ENCODE measurements at regions not wholly inside any gene's neighbourhood (a gene's known extent, or its start where the extent isn't known, plus 50 kb on each side); places are given as distances from the start of the nearest gene placed in this dataset.
A peak's percentile ranks its signal among the peaks of the same experiment; 100 is the strongest.

GRCh38 chr13:44280456-44280855 lies 93.2 kb upstream of the SERP2 start:
- POLR2A ChIA-PET: no interaction called here
- H3K9me3 Mint-ChIP-seq: peaks cover 0 to 16% (median 3%) of the 10 kb centered on the region in 3 donors

GRCh38 chr13:44281252-44282000 lies 92.2 kb upstream of the SERP2 start:
- peaks cover 0 to 12% (median 3%) of the 10 kb centered on the region in 3 donors for H3K9me3 Mint-ChIP-seq
- ChIA-PET CTCF (no interaction called here), POLR2A (no interaction called here)
- ATAC-seq (replicated peaks in 1 of 4): no peak
- 81% methylated on average over 6 of the region's 9 CpGs for WGBS (ENCODE audit: insufficient coverage)
- peaks cover 8 to 11% of the 10 kb centered on the region in 2 experiments for H3K4me1 ChIP-seq (ENCODE audit: control insufficient read depth in 1 of 2, extremely low read depth in 1 of 2, insufficient read depth in 2 of 2, low read length in 2 of 2)
- no peak overlapping the region for H3K4me3 Mint-ChIP-seq
- peaks cover 5% of the 10 kb centered on the region for H3K36me3 Mint-ChIP-seq
- no peak overlapping the region for H3K27ac ChIP-seq (ENCODE audit: low read length)
- H3K4me3 ChIP-seq (ENCODE audit: control insufficient read depth in 1 of 2, extremely low read depth in 1 of 2, low read length in 1 of 2): no peak overlapping the region
- H3K36me3 ChIP-seq (ENCODE audit: control insufficient read depth in 2 of 2, extremely low read depth in 1 of 2, insufficient read depth in 1 of 2, low read length in 1 of 2): no peaks in the 10 kb centered on the region
- H3K9me3 ChIP-seq: no peaks in the 10 kb centered on the region
- H3K27ac Mint-ChIP-seq: no peak overlapping the region
- no peak for DNase-seq
- H3K27me3 ChIP-seq (replicated peaks in 1 of 2; ENCODE audit: control insufficient read depth in 2 of 2, extremely low read depth in 1 of 2, insufficient read depth in 2 of 2, low read length in 1 of 2): peaks cover 0 to 29% of the 10 kb centered on the region in 2 experiments
- peaks cover 15 to 19% (median 16%) of the 10 kb centered on the region in 3 donors for H3K4me1 Mint-ChIP-seq
- H3K27me3 Mint-ChIP-seq: peaks cover 20 to 42% of the 10 kb centered on the region in 2 donors

More at GRCh38 chr13:44280456-44280855, 93.2 kb upstream of the SERP2 start:
- CTCF ChIA-PET: interaction anchor here in 1 of 2 donors (0.6 kb wide), 1 partner anchor 21 kb away, joined by 3 read pairs; no protein-coding TSS in a partner anchor
- ATAC-seq (replicated peaks in 1 of 4): no peak
- no peak overlapping the region for H3K27ac ChIP-seq (ENCODE audit: low read length)
- H3K36me3 ChIP-seq (ENCODE audit: control insufficient read depth in 2 of 2, extremely low read depth in 1 of 2, insufficient read depth in 1 of 2, low read length in 1 of 2): no peaks in the 10 kb centered on the region
- Mint-ChIP-seq H3K27ac (no peak overlapping the region), H3K36me3 (peaks cover 9% of the 10 kb centered on the region), H3K4me3 (no peak overlapping the region), H3K27me3 (peaks cover 20 to 35% of the 10 kb centered on the region in 2 donors), H3K4me1 (peaks cover 20 to 26% (median 24%) of the 10 kb centered on the region in 3 donors)
- H3K4me3 ChIP-seq (ENCODE audit: control insufficient read depth in 1 of 2, extremely low read depth in 1 of 2, low read length in 1 of 2): no peak overlapping the region
- H3K9me3 ChIP-seq: no peaks in the 10 kb centered on the region
- DNase-seq: no peak
- WGBS (ENCODE audit: insufficient coverage): 93% methylated on average over 3 of the region's 5 CpGs
- H3K4me1 ChIP-seq (ENCODE audit: control insufficient read depth in 1 of 2, extremely low read depth in 1 of 2, insufficient read depth in 2 of 2, low read length in 2 of 2): peaks cover 8 to 14% of the 10 kb centered on the region in 2 experiments
- peaks cover 0 to 26% of the 10 kb centered on the region in 2 experiments for H3K27me3 ChIP-seq (replicated peaks in 1 of 2; ENCODE audit: control insufficient read depth in 2 of 2, extremely low read depth in 1 of 2, insufficient read depth in 2 of 2, low read length in 1 of 2)

GRCh38 chr13:44283600-44283999 lies 90.0 kb upstream of the SERP2 start:
- Mint-ChIP-seq H3K9me3 (peaks cover 0 to 3% (median 3%) of the 10 kb centered on the region in 3 donors), H3K4me1 (peaks cover 0 to 3% (median 2%) of the 10 kb centered on the region in 3 donors), H3K4me3 (no peak overlapping the region), H3K27ac (no peak overlapping the region), H3K27me3 (peaks cover 23 to 56% of the 10 kb centered on the region in 2 donors), H3K36me3 (peaks cover 5% of the 10 kb centered on the region)
- Histone ChIP-seq H3K4me3 (ENCODE audit: control insufficient read depth in 1 of 2, extremely low read depth in 1 of 2, low read length in 1 of 2) (no peak overlapping the region), H3K27ac (ENCODE audit: low read length) (no peak overlapping the region), H3K36me3 (ENCODE audit: control insufficient read depth in 2 of 2, extremely low read depth in 1 of 2, insufficient read depth in 1 of 2, low read length in 1 of 2) (no peaks in the 10 kb centered on the region), H3K4me1 (ENCODE audit: control insufficient read depth in 1 of 2, extremely low read depth in 1 of 2, insufficient read depth in 2 of 2, low read length in 2 of 2) (peaks cover 0 to under 1% of the 10 kb centered on the region in 2 experiments), H3K9me3 (no peaks in the 10 kb centered on the region), H3K27me3 (replicated peaks in 1 of 2; ENCODE audit: control insufficient read depth in 2 of 2, extremely low read depth in 1 of 2, insufficient read depth in 2 of 2, low read length in 1 of 2) (peaks cover 0 to 30% of the 10 kb centered on the region in 2 experiments)
- WGBS (ENCODE audit: insufficient coverage): no CpG with 5 or more reads among the region's 2 CpGs
- DNase-seq (no peak), ATAC-seq (replicated peaks in 1 of 4) (no peak)
- CTCF ChIA-PET: no interaction called here
- POLR2A ChIA-PET: no interaction called here

- peaks cover 0 to 7% (median 5%) of the 10 kb centered on the region in 3 donors for H3K4me1 Mint-ChIP-seq
- ChIA-PET CTCF (no interaction called here), POLR2A (no interaction called here)
- no peak for ATAC-seq (replicated peaks in 1 of 4)
- no peaks in the 10 kb centered on the region for H3K36me3 Mint-ChIP-seq
- Histone ChIP-seq H3K9me3 (no peaks in the 10 kb centered on the region), H3K36me3 (ENCODE audit: control insufficient read depth in 2 of 2, extremely low read depth in 1 of 2, insufficient read depth in 1 of 2, low read length in 1 of 2) (no peaks in the 10 kb centered on the region), H3K4me3 (ENCODE audit: control insufficient read depth in 1 of 2, extremely low read depth in 1 of 2, low read length in 1 of 2) (no peak overlapping the region), H3K27me3 (replicated peaks in 1 of 2; ENCODE audit: control insufficient read depth in 2 of 2, extremely low read depth in 1 of 2, insufficient read depth in 2 of 2, low read length in 1 of 2) (peaks cover 0 to 17% of the 10 kb centered on the region in 2 experiments), H3K27ac (ENCODE audit: low read length) (no peak overlapping the region), H3K4me1 (ENCODE audit: control insufficient read depth in 1 of 2, extremely low read depth in 1 of 2, insufficient read depth in 2 of 2, low read length in 2 of 2) (no peaks in the 10 kb centered on the region)
- no peak overlapping the region for H3K27ac Mint-ChIP-seq
- H3K27me3 Mint-ChIP-seq: peaks cover 25 to 45% of the 10 kb centered on the region in 2 donors
- peaks cover 0 to 3% (median 0%) of the 10 kb centered on the region in 3 donors for H3K9me3 Mint-ChIP-seq
- no peak for DNase-seq
- WGBS (ENCODE audit: insufficient coverage): no CpG with 5 or more reads among the region's 5 CpGs
- no peak overlapping the region for H3K4me3 Mint-ChIP-seq
Observed at GRCh38 chr13:44287958-44288357, 85.7 kb upstream of the SERP2 start.

GRCh38 chr13:44292545-44292944 lies 81.1 kb upstream of the SERP2 start:
- Mint-ChIP-seq H3K27me3 (peaks cover 14 to 18% of the 10 kb centered on the region in 2 donors), H3K9me3 (no peaks in the 10 kb centered on the region), H3K4me1 (peaks cover 16 to 28% (median 24%) of the 10 kb centered on the region in 3 donors), H3K27ac (peak overlapping the region in 1 of 2 donors; percentile 17), H3K36me3 (no peaks in the 10 kb centered on the region), H3K4me3 (no peak overlapping the region)
- CTCF ChIA-PET: no interaction called here
- H3K27ac ChIP-seq (ENCODE audit: low read length): no peak overlapping the region
- 91% methylated on average over 1 of the region's 1 CpG for WGBS (ENCODE audit: insufficient coverage)
- ATAC-seq (replicated peaks in 1 of 4) (peak in 1 of 4 experiments; percentile 51), DNase-seq (no peak)
- no peaks in the 10 kb centered on the region for H3K9me3 ChIP-seq
- H3K4me1 ChIP-seq (ENCODE audit: control insufficient read depth in 1 of 2, extremely low read depth in 1 of 2, insufficient read depth in 2 of 2, low read length in 2 of 2): peaks cover 0 to 4% of the 10 kb centered on the region in 2 experiments
- no peaks in the 10 kb centered on the region for H3K36me3 ChIP-seq (ENCODE audit: control insufficient read depth in 2 of 2, extremely low read depth in 1 of 2, insufficient read depth in 1 of 2, low read length in 1 of 2)
- H3K4me3 ChIP-seq (ENCODE audit: control insufficient read depth in 1 of 2, extremely low read depth in 1 of 2, low read length in 1 of 2): no peak overlapping the region
- POLR2A ChIA-PET: no interaction called here
- H3K27me3 ChIP-seq (replicated peaks in 1 of 2; ENCODE audit: control insufficient read depth in 2 of 2, extremely low read depth in 1 of 2, insufficient read depth in 2 of 2, low read length in 1 of 2): peaks cover 0 to 9% of the 10 kb centered on the region in 2 experiments

- Histone ChIP-seq H3K4me1 (ENCODE audit: control insufficient read depth in 1 of 2, extremely low read depth in 1 of 2, insufficient read depth in 2 of 2, low read length in 2 of 2) (peaks cover 0 to 4% of the 10 kb centered on the region in 2 experiments), H3K9me3 (no peaks in the 10 kb centered on the region), H3K4me3 (ENCODE audit: control insufficient read depth in 1 of 2, extremely low read depth in 1 of 2, low read length in 1 of 2) (no peak overlapping the region), H3K27me3 (replicated peaks in 1 of 2; ENCODE audit: control insufficient read depth in 2 of 2, extremely low read depth in 1 of 2, insufficient read depth in 2 of 2, low read length in 1 of 2) (peaks cover 0 to 8% of the 10 kb centered on the region in 2 experiments), H3K27ac (ENCODE audit: low read length) (no peak overlapping the region), H3K36me3 (ENCODE audit: control insufficient read depth in 2 of 2, extremely low read depth in 1 of 2, insufficient read depth in 1 of 2, low read length in 1 of 2) (no peaks in the 10 kb centered on the region)
- Mint-ChIP-seq H3K4me1 (peaks cover 16 to 28% (median 24%) of the 10 kb centered on the region in 3 donors), H3K27ac (peak overlapping the region; percentile 67 to 90), H3K27me3 (peaks cover 14 to 15% of the 10 kb centered on the region in 2 donors), H3K9me3 (no peaks in the 10 kb centered on the region), H3K36me3 (no peaks in the 10 kb centered on the region), H3K4me3 (no peak overlapping the region)
- 90% methylated on average over 3 of the region's 5 CpGs for WGBS (ENCODE audit: insufficient coverage)
- ChIA-PET POLR2A (no interaction called here), CTCF (no interaction called here)
- DNase-seq: no peak
- no peak for ATAC-seq (replicated peaks in 1 of 4)
Observed at GRCh38 chr13:44293374-44293773, 80.2 kb upstream of the SERP2 start.

Measured in T-cell (primary cell).